GM12878 (cell line): ENCODE measurements at regions not wholly inside any gene's neighbourhood (a gene's known extent, or its start where the extent isn't known, plus 50 kb on each side); places are given as distances from the start of the nearest gene placed in this dataset.

ENCODE experiments used
- ATAC-seq: fragments of 200-7000 bp; cut with Tn5 transposase; 3 replicates; pipeline ENCODE4 v1.9.1; 2020; ENCODE audit warnings: mild to moderate bottlenecking, moderate library complexity
- BruUV-seq: library from RNA; stranded (reverse); fragments of 400-500 nt; replicated peaks from 2 replicates; lab custom pipeline; 2021; lab: Mats Ljungman, UMichigan
- CTCF ChIA-PET: fragments of 300-600 bp; sonication (Branson Sonifier 250); formaldehyde crosslinking; extraction: SDS; loops from one replicate; lab custom pipeline; 2021; ENCODE audit warnings: inconsistent platforms; lab: Yijun Ruan, JAX
- POLR2A ChIA-PET: fragments of 350-600 bp; formaldehyde crosslinking; extraction: SDS; loops from one replicate; lab custom pipeline; 2021; ENCODE audit warnings: inconsistent platforms; lab: Charles Lee
- RAD21 ChIA-PET: fragments of 300-600 bp; sonication (Branson Sonifier 250); formaldehyde crosslinking; loops from one replicate; lab custom pipeline; 2023; ENCODE audit warnings: antibody characterized with exemption; ENCODE audit not compliant: unreplicated experiment; lab: Charles Lee
- SMC1A ChIA-PET: fragments of 300-600 bp; sonication (Branson Sonifier 250); formaldehyde crosslinking; loops from one replicate; lab custom pipeline; 2023; ENCODE audit not compliant: unreplicated experiment, uncharacterized antibody; lab: Charles Lee
- DNase-seq: peaks from one replicate; pipeline ENCODE4 v3.0.0-alpha.2; 2011; ENCODE audit warnings: low read depth, low spot score
- FAIRE-seq: peaks from 3 replicates; lab custom pipeline; 2011; peaks lifted over from hg19 to GRCh38; lab: Jason Lieb, UNC
- H2AFZ ChIP-seq: 2 replicates; pipeline ENCODE4 v1.6.0; 2011; ENCODE audit warnings: low read depth, low read length, control low read depth; ENCODE audit not compliant: control insufficient read depth
- H3K27ac ChIP-seq: 2 replicates; pipeline ENCODE4 v1.5.1; 2011; ENCODE audit warnings: control low read depth; ENCODE audit not compliant: control insufficient read depth, insufficient read depth
- H3K27me3 ChIP-seq, 2 experiments: replicated peaks in 1 of 2; 2 replicates each; pipeline versions ENCODE4 v1.6.0 to v1.6.1; 2011; ENCODE audit warnings: low read length in 1 of 2; ENCODE audit not compliant: control insufficient read depth in 2 of 2, insufficient read depth in 2 of 2
- H3K36me3 ChIP-seq, 2 experiments: 2 replicates each; pipeline ENCODE4 v1.5.1; 2011; ENCODE audit warnings: low read length in 1 of 2; ENCODE audit not compliant: control insufficient read depth in 2 of 2, insufficient read depth in 2 of 2
- H3K4me1 ChIP-seq: 2 replicates; pipeline ENCODE4 v1.6.1; 2011; ENCODE audit warnings: mild to moderate bottlenecking, low read length, moderate library complexity, mixed read lengths; ENCODE audit not compliant: control insufficient read depth, insufficient read depth
- H3K4me2 ChIP-seq: 2 replicates; pipeline ENCODE4 v1.6.0; 2011; ENCODE audit warnings: control low read depth; ENCODE audit not compliant: control insufficient read depth, insufficient read depth
- H3K4me3 ChIP-seq: fragments of 200-600 bp; sonication (generic); 2 replicates; pipeline ENCODE4 v1.5.1; 2016
- H3K79me2 ChIP-seq: 2 replicates; pipeline ENCODE4 v1.6.0; 2011; ENCODE audit warnings: low read length; ENCODE audit not compliant: control insufficient read depth, insufficient read depth
- H3K9ac ChIP-seq: 2 replicates; pipeline ENCODE4 v1.8.0; 2011; ENCODE audit warnings: low read length, control low read depth, mixed read lengths; ENCODE audit not compliant: control insufficient read depth, insufficient read depth
- H3K9me3 ChIP-seq: replicated peaks from 3 replicates; pipeline ENCODE4 v1.5.1; 2011; ENCODE audit warnings: mild to moderate bottlenecking, low read length; ENCODE audit not compliant: control insufficient read depth, insufficient read depth
- H4K20me1 ChIP-seq: 2 replicates; pipeline ENCODE4 v1.6.0; 2011; ENCODE audit not compliant: control insufficient read depth, insufficient read depth
- CBFB ChIP-seq: IDR thresholded peaks from 2 replicates; pipeline ENCODE4 v1.6.1; 2016; ENCODE audit warnings: antibody characterized with exemption, low read depth
- CEBPB ChIP-seq, 2 experiments: fragments of 150-350 bp in 1 of 2; IDR thresholded peaks; 2 replicates each; pipeline ENCODE4 v1.6.1; 2012 to 2014; ENCODE audit warnings: low read depth in 2 of 2, low read length in 2 of 2, borderline replicate concordance in 1 of 2, inconsistent platforms in 1 of 2
- EZH2 ChIP-seq: IDR thresholded peaks from 2 replicates; pipeline ENCODE4 v1.6.1; 2012; ENCODE audit warnings: low read depth, mild to moderate bottlenecking, control low read depth, inconsistent platforms, low read length, borderline replicate concordance; ENCODE audit not compliant: control insufficient read depth
- FOS ChIP-seq: IDR thresholded peaks from 3 replicates; pipeline ENCODE4 v1.6.1; 2011; ENCODE audit warnings: borderline replicate concordance; ENCODE audit not compliant: insufficient read length; ENCODE audit errors: extremely low read depth
- HDAC6 ChIP-seq: fragments of 200-600 bp; sonication (generic); IDR thresholded peaks from one replicate; pipeline ENCODE4 v1.8.0; 2017; ENCODE audit warnings: antibody characterized with exemption; ENCODE audit not compliant: unreplicated experiment
- LARP7 ChIP-seq: fragments of 450-650 bp; IDR thresholded peaks from 2 replicates; pipeline ENCODE4 v1.6.1; 2017; ENCODE audit warnings: mild to moderate bottlenecking
- MEF2A ChIP-seq: IDR thresholded peaks from 2 replicates; pipeline ENCODE4 v1.6.1; 2011; ENCODE audit warnings: low read depth, mild to moderate bottlenecking, low read length, moderate library complexity; ENCODE audit not compliant: insufficient read depth
- NFYA ChIP-seq: IDR thresholded peaks from 2 replicates; pipeline ENCODE4 v1.6.1; 2011; ENCODE audit warnings: low read depth, mild to moderate bottlenecking, low read length, improper control_type of control experiment, borderline replicate concordance
- NFYB ChIP-seq: IDR thresholded peaks from 2 replicates; pipeline ENCODE4 v1.6.1; 2011; ENCODE audit warnings: low read depth, mild to moderate bottlenecking, low read length, improper control_type of control experiment, moderate library complexity; ENCODE audit not compliant: insufficient read depth
- NR2C1 ChIP-seq: fragments of 450-650 bp; IDR thresholded peaks from 2 replicates; pipeline ENCODE4 v1.6.1; 2017; ENCODE audit warnings: antibody characterized with exemption, mild to moderate bottlenecking, moderate library complexity
- PAX8 ChIP-seq: fragments of 450-650 bp; IDR thresholded peaks from 2 replicates; pipeline ENCODE4 v1.6.1; 2017; ENCODE audit warnings: mild to moderate bottlenecking, moderate library complexity
- RB1 ChIP-seq: fragments of 450-650 bp; formaldehyde crosslinking; IDR thresholded peaks from 2 replicates; pipeline ENCODE4 v1.6.1; 2017; ENCODE audit warnings: mild to moderate bottlenecking, borderline replicate concordance
- RCOR1 ChIP-seq: conservative IDR thresholded peaks from 2 replicates; pipeline ENCODE4 v1.6.1; 2012; ENCODE audit warnings: low read depth, low read length, improper control_type of control experiment
- RFX5 ChIP-seq: IDR thresholded peaks from 2 replicates; pipeline ENCODE4 v1.6.1; 2011; ENCODE audit warnings: low read depth, low read length, improper control_type of control experiment
- SP1 ChIP-seq: IDR thresholded peaks from one replicate; pipeline ENCODE4 v1.6.1; 2011; ENCODE audit warnings: low read depth, low read length
- STAT1 ChIP-seq: fragments of 450-650 bp; conservative IDR thresholded peaks from 2 replicates; pipeline ENCODE4 v1.6.1; 2014; ENCODE audit warnings: antibody characterized with exemption, mild to moderate bottlenecking
- ZBED1 ChIP-seq: IDR thresholded peaks from 2 replicates; pipeline ENCODE4 v1.6.1; 2016; ENCODE audit warnings: borderline replicate concordance
- ZBTB40 ChIP-seq: fragments of 450-650 bp; IDR thresholded peaks from 2 replicates; pipeline ENCODE4 v1.6.1; 2016; ENCODE audit warnings: mild to moderate bottlenecking, moderate library complexity, borderline replicate concordance
- ZZZ3 ChIP-seq: IDR thresholded peaks from 2 replicates; pipeline ENCODE4 v1.6.1; 2011; ENCODE audit warnings: low read depth; ENCODE audit not compliant: control insufficient read depth, insufficient read length
- WGBS: methylation state at CpG from one replicate; pipeline ENCODE4 v1.1.6; 2016; ENCODE audit warnings: low lambda C conversion rate; ENCODE audit not compliant: insufficient replicate concordance, insufficient coverage; ENCODE audit errors: missing lambda C conversion rate; 5-methylcytosine and 5-hydroxymethylcytosine counted together
- in situ Hi-C: fragments of 300-500 bp; cut with MboI; formaldehyde crosslinking; loops from 9 replicates; pipeline ENCODE4 v1.14.3; 2018; ENCODE audit warnings: mixed read lengths
- intact Hi-C: fragments of 100-400 bp; cut with micrococcal nuclease; formaldehyde crosslinking; loops from one replicate; pipeline ENCODE4 v1.14.2; 2022; ENCODE audit not compliant: unreplicated experiment

GRCh38 chr21:25370311-25370744, 237.0 kb downstream of the MRPL39 start:
- DNase-seq (no peak), ATAC-seq (no peak), FAIRE-seq (no peak)
- no peak overlapping the region for H3K4me3 ChIP-seq
- no peak overlapping the region for H3K4me2 ChIP-seq
- intact Hi-C loops = no loop called here
- CTCF ChIA-PET = interaction anchor here (1.4 to 2.4 kb wide), 2 partner anchors 15 to 20 kb away, joined by 4 to 9 read pairs; no protein-coding TSS in a partner anchor
- TF ChIP-seq PAX8 (no peak), STAT1 (no peak), RCOR1 (no peak), RFX5 (no peak), RB1 (no peak), SP1 (no peak), CEBPB (IDR thresholded peaks at IDR 0.05; ENCODE audit: borderline replicate concordance in 1 of 2, low read depth in 2 of 2, low read length in 2 of 2) (no peak), ZBED1 (no peak), CBFB (no peak), NR2C1 (no peak), NFYB (no peak), MEF2A (no peak), ZZZ3 (no peak), FOS (no peak), HDAC6 (no peak), NFYA (no peak), LARP7 (no peak), ZBTB40 (no peak), EZH2 (no peak)
- H3K36me3 ChIP-seq = no peaks in the 10 kb centered on the region
- H3K27ac ChIP-seq = no peak overlapping the region
- no peak overlapping the region for H3K9ac ChIP-seq
- RAD21 ChIA-PET = interaction anchor here (1.1 kb wide), 1 partner anchor 9 kb away, joined by 3 read pairs; no protein-coding TSS in a partner anchor
- no peaks in the 10 kb centered on the region for H4K20me1 ChIP-seq
- H2AFZ ChIP-seq = no peak overlapping the region
- SMC1A ChIA-PET = interaction anchor here (0.6 to 1.3 kb wide), 5 partner anchors 10 to 37 kb away, joined by 3 to 6 read pairs (median 5); no protein-coding TSS in a partner anchor
- no peaks in the 10 kb centered on the region for H3K4me1 ChIP-seq
- no peaks in the 10 kb centered on the region for H3K79me2 ChIP-seq
- WGBS = 91% methylated on average over 6 of the region's 6 CpGs
- no peaks in the 10 kb centered on the region for H3K27me3 ChIP-seq
- no TSS peak for BruUV-seq
- H3K9me3 ChIP-seq = no peaks in the 10 kb centered on the region
- POLR2A ChIA-PET = no interaction called here
- in situ Hi-C loops = no loop called here
